Endothelial cell of umbilical vein (primary cell): ENCODE measurements at regions not wholly inside any gene's neighbourhood (a gene's known extent, or its start where the extent isn't known, plus 50 kb on each side); places are given as distances from the start of the nearest gene placed in this dataset.

ENCODE experiments used
- BruUV-seq: library from RNA; stranded (reverse); fragments of 400-500 nt; replicated peaks from 2 replicates; lab custom pipeline; 2021; lab: Mats Ljungman, UMichigan
- CTCF ChIA-PET: fragments of 300-600, 350-600 bp; sonication (Branson Sonifier 250); formaldehyde crosslinking; loops from one replicate; lab custom pipeline; 2021; ENCODE audit warnings: antibody characterized with exemption, inconsistent platforms; lab: Charles Lee
- POLR2A ChIA-PET: fragments of 300-600, 350-600 bp; sonication (Branson Sonifier 250); formaldehyde crosslinking; loops from one replicate; lab custom pipeline; 2021; ENCODE audit warnings: antibody characterized with exemption, inconsistent platforms; lab: Charles Lee
- DNase-seq: peaks from one replicate; pipeline ENCODE4 v3.0.0-alpha.2; 2011; ENCODE audit warnings: low read depth, low spot score
- FAIRE-seq: peaks from 2 replicates; lab custom pipeline; 2011; peaks lifted over from hg19 to GRCh38; lab: Jason Lieb, UNC
- H2AFZ ChIP-seq: 2 replicates; pipeline ENCODE4 v1.6.0; 2012; ENCODE audit warnings: low read depth, low read length, control low read depth, inconsistent platforms
- H3K27ac ChIP-seq: 2 replicates; pipeline ENCODE4 v1.5.1; 2011; ENCODE audit warnings: low read depth, mild to moderate bottlenecking, control low read depth, low read length, moderate library complexity; ENCODE audit not compliant: insufficient read depth
- H3K27me3 ChIP-seq, 2 experiments: 2 replicates each; pipeline versions ENCODE4 v1.6.0 to v1.6.1; 2011; ENCODE audit warnings: low read length in 2 of 2, mixed read lengths in 1 of 2; ENCODE audit not compliant: control insufficient read depth in 2 of 2, insufficient read depth in 2 of 2
- H3K36me3 ChIP-seq, 2 experiments: 2 replicates in 1 of 2; 3 replicates in 1 of 2; pipeline ENCODE4 v1.5.1; 2011; ENCODE audit warnings: low read length in 2 of 2, mild to moderate bottlenecking in 1 of 2, moderate library complexity in 1 of 2; ENCODE audit not compliant: control insufficient read depth in 2 of 2, insufficient read depth in 2 of 2; ENCODE audit errors: extremely low read depth in 1 of 2
- H3K4me1 ChIP-seq: 3 replicates; pipeline ENCODE4 v1.5.1; 2011; ENCODE audit warnings: mild to moderate bottlenecking, low read length; ENCODE audit not compliant: control insufficient read depth, insufficient read depth; ENCODE audit errors: extremely low read depth
- H3K4me2 ChIP-seq: 2 replicates; pipeline ENCODE4 v1.6.1; 2011; ENCODE audit warnings: low read length, control low read depth, mixed read lengths; ENCODE audit not compliant: insufficient read depth
- H3K4me3 ChIP-seq, 3 experiments: fragments of 200-600 bp in 1 of 3; sonication (generic), shearing (Covaris generic) in 1 of 3; replicated peaks in 1 of 3; 2 replicates each; pipeline ENCODE4 v1.5.1; 2011 to 2016; ENCODE audit warnings: control low read depth in 3 of 3, low read length in 3 of 3, mild to moderate bottlenecking in 2 of 3, inconsistent platforms in 1 of 3, low read depth in 1 of 3, moderate library complexity in 1 of 3; ENCODE audit not compliant: insufficient read depth in 1 of 3
- H3K79me2 ChIP-seq: 2 replicates; pipeline ENCODE4 v1.6.0; 2012; ENCODE audit warnings: low read length, inconsistent platforms; ENCODE audit not compliant: control insufficient read depth, insufficient read depth
- H3K9ac ChIP-seq: replicated peaks from 2 replicates; pipeline ENCODE3; 2011; ENCODE audit warnings: low read length, control low read depth; ENCODE audit not compliant: insufficient read depth; ENCODE audit errors: extremely low read depth
- H3K9me1 ChIP-seq: replicated peaks from 3 replicates; pipeline ENCODE4 v1.6.0; 2011; ENCODE audit warnings: mild to moderate bottlenecking, low read length; ENCODE audit not compliant: control insufficient read depth, insufficient read depth; ENCODE audit errors: extremely low read depth
- H3K9me3 ChIP-seq: replicated peaks from 2 replicates; pipeline ENCODE4 v1.5.1; 2012; ENCODE audit warnings: low read length, inconsistent platforms; ENCODE audit not compliant: control insufficient read depth, insufficient read depth
- H4K20me1 ChIP-seq: replicated peaks from 2 replicates; pipeline ENCODE3; 2011; ENCODE audit warnings: mild to moderate bottlenecking, low read length; ENCODE audit not compliant: control insufficient read depth, insufficient read depth; ENCODE audit errors: extremely low read depth
- GATA2 ChIP-seq: IDR thresholded peaks from 2 replicates; pipeline ENCODE4 v1.7.0; 2011; ENCODE audit warnings: low read depth, mild to moderate bottlenecking, moderate library complexity, mixed read lengths, low read length; ENCODE audit not compliant: insufficient read length, insufficient read depth
- JUN ChIP-seq: IDR thresholded peaks from 2 replicates; pipeline ENCODE4 v1.6.1; 2011; ENCODE audit warnings: borderline replicate concordance, low read depth; ENCODE audit not compliant: insufficient read length, insufficient read depth
- dilution Hi-C: fragments of 300-500 bp; cut with MboI; formaldehyde crosslinking; loops from one replicate; pipeline ENCODE4 v1.15.0; 2019; ENCODE audit warnings: low sequenced_read_pairs; ENCODE audit not compliant: extremely low pct_ligation_motif_present
- intact Hi-C: fragments of 100-400 bp; cut with micrococcal nuclease; formaldehyde crosslinking; loops from one replicate; pipeline ENCODE4 v1.10.0; 2022
- TF ChIP-seq, protein P1 (sequence below): IDR thresholded peaks from 2 replicates; pipeline ENCODE4 v1.6.1; 2011; ENCODE audit not compliant: insufficient read depth, insufficient read length

- Histone ChIP-seq H3K4me1 (no peaks in the 10 kb centered on the region), H4K20me1 (no peaks in the 10 kb centered on the region), H3K9ac (no peak overlapping the region), H3K79me2 (no peaks in the 10 kb centered on the region), H3K9me3 (no peaks in the 10 kb centered on the region), H3K27ac (no peak overlapping the region), H2AFZ (no peak overlapping the region), H3K4me2 (no peak overlapping the region), H3K4me3 (no peak overlapping the region), H3K27me3 (no peaks in the 10 kb centered on the region), H3K36me3 (no peaks in the 10 kb centered on the region), H3K9me1 (no peaks in the 10 kb centered on the region)
- ChIA-PET POLR2A (no interaction called here), CTCF (no interaction called here)
- FAIRE-seq = no peak
- intact Hi-C loops = no loop called here
- DNase-seq = no peak
- BruUV-seq = no TSS peak
- TF ChIP-seq, protein P1, sequence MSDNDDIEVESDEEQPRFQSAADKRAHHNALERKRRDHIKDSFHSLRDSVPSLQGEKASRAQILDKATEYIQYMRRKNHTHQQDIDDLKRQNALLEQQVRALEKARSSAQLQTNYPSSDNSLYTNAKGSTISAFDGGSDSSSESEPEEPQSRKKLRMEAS = no peak
- no peak for TF ChIP-seq GATA2
- dilution Hi-C loops = no loop called here
Measured at GRCh38 chr3:106332129-106332528, 463.3 kb upstream of the CBLB start.

GRCh38 chr3:106332884-106333283, 464.1 kb upstream of the CBLB start:
- Histone ChIP-seq H3K9me1 (no peaks in the 10 kb centered on the region), H4K20me1 (no peaks in the 10 kb centered on the region), H3K27ac (no peak overlapping the region), H3K4me2 (no peak overlapping the region), H3K4me1 (no peaks in the 10 kb centered on the region), H3K9ac (no peak overlapping the region), H2AFZ (no peak overlapping the region), H3K9me3 (no peaks in the 10 kb centered on the region), H3K27me3 (no peaks in the 10 kb centered on the region), H3K4me3 (no peak overlapping the region), H3K36me3 (no peaks in the 10 kb centered on the region), H3K79me2 (no peaks in the 10 kb centered on the region)
- DNase-seq (no peak), FAIRE-seq (no peak)
- intact Hi-C loops = no loop called here
- TF ChIP-seq JUN = no peak
- CTCF ChIA-PET = no interaction called here
- dilution Hi-C loops = no loop called here
- no TSS peak for BruUV-seq
- POLR2A ChIA-PET = no interaction called here
